BJ (cell line): ENCODE measurements at regions not wholly inside any gene's neighbourhood (a gene's known extent, or its start where the extent isn't known, plus 50 kb on each side); places are given as distances from the start of the nearest gene placed in this dataset.

Experiments used
- CTCF ChIA-PET: fragments of 350-600 bp; formaldehyde crosslinking; extraction: SDS; loops from one replicate; lab custom pipeline; 2021; ENCODE audit warnings: antibody characterized with exemption, inconsistent platforms; lab: Yijun Ruan, JAX
- POLR2A ChIA-PET: fragments of 300-600 bp; sonication (Branson Sonifier 250); formaldehyde crosslinking; extraction: SDS; loops from one replicate; lab custom pipeline; 2021; ENCODE audit warnings: antibody characterized with exemption; lab: Charles Lee
- DNase-seq: peaks from one replicate; pipeline ENCODE4 v3.0.0-alpha.2; 2011; ENCODE audit warnings: low read depth
- H3K27me3 ChIP-seq: 2 replicates; pipeline ENCODE4 v1.6.0; 2011; ENCODE audit warnings: low read length; ENCODE audit not compliant: control insufficient read depth, insufficient read depth
- H3K36me3 ChIP-seq: 2 replicates; pipeline ENCODE4 v1.5.1; 2011; ENCODE audit warnings: low read length; ENCODE audit not compliant: control insufficient read depth, insufficient read depth
- H3K4me3 ChIP-seq: 2 replicates; pipeline ENCODE4 v1.5.1; 2011; ENCODE audit warnings: low read depth, mild to moderate bottlenecking, control low read depth, low read length
- CTCF ChIP-seq: IDR thresholded peaks from 2 replicates; pipeline ENCODE4 v1.5.1; 2011; ENCODE audit warnings: low read depth, mild to moderate bottlenecking, control low read depth, inconsistent platforms, low read length, moderate library complexity; ENCODE audit not compliant: insufficient read depth

GRCh38 chr11:112554586-112554985 is 293.9 kb upstream of the PLET1 start:
- Histone ChIP-seq H3K4me3 (no peak overlapping the region), H3K27me3 (no peaks in the 10 kb centered on the region), H3K36me3 (no peaks in the 10 kb centered on the region)
- CTCF ChIA-PET = interaction anchor here (0.7 to 1.8 kb wide), 9 partner anchors 11 to 270 kb away, joined by 3 to 11 read pairs (median 5); no protein-coding TSS in a partner anchor
- no peak for TF ChIP-seq CTCF
- POLR2A ChIA-PET = interaction anchor here (0.6 kb wide), 1 partner anchor 280 kb away, joined by 4 read pairs; no protein-coding TSS in a partner anchor
- DNase-seq = no peak

GRCh38 chr11:112555491-112556364 is 295.1 kb upstream of the PLET1 start:
- ChIA-PET POLR2A (no interaction called here), CTCF (interaction anchor here (0.7 to 1.8 kb wide), 21 partner anchors 9 to 395 kb away, joined by 3 to 11 read pairs (median 3); no protein-coding TSS in a partner anchor)
- Histone ChIP-seq H3K36me3 (no peaks in the 10 kb centered on the region), H3K27me3 (no peaks in the 10 kb centered on the region), H3K4me3 (no peak overlapping the region)
- no peak for DNase-seq
- peak; percentile 84 for TF ChIP-seq CTCF

GRCh38 chr11:112558691-112559090 is 298.0 kb upstream of the PLET1 start:
- DNase-seq = no peak
- no peak for TF ChIP-seq CTCF
- CTCF ChIA-PET = interaction anchor here (1.5 kb wide), 1 partner anchor 29 kb away, joined by 4 read pairs; no protein-coding TSS in a partner anchor
- no peaks in the 10 kb centered on the region for H3K36me3 ChIP-seq
- POLR2A ChIA-PET = no interaction called here
- no peaks in the 10 kb centered on the region for H3K27me3 ChIP-seq
- H3K4me3 ChIP-seq = no peak overlapping the region

GRCh38 chr11:112563808-112564207 is 303.1 kb upstream of the PLET1 start:
- ChIA-PET POLR2A (no interaction called here), CTCF (interaction anchor here (1.7 to 3.0 kb wide), 3 partner anchors 8 to 24 kb away, joined by 3 to 11 read pairs (median 7); no protein-coding TSS in a partner anchor)
- Histone ChIP-seq H3K36me3 (no peaks in the 10 kb centered on the region), H3K4me3 (no peak overlapping the region), H3K27me3 (no peaks in the 10 kb centered on the region)
- TF ChIP-seq CTCF = no peak
- DNase-seq = no peak

GRCh38 chr11:112564228-112564955 is 303.7 kb upstream of the PLET1 start:
- CTCF ChIA-PET = interaction anchor here (0.6 to 3.0 kb wide), 6 partner anchors 9 to 284 kb away, joined by 3 to 11 read pairs (median 3); no protein-coding TSS in a partner anchor
- Histone ChIP-seq H3K36me3 (no peaks in the 10 kb centered on the region), H3K4me3 (no peak overlapping the region), H3K27me3 (no peaks in the 10 kb centered on the region)
- POLR2A ChIA-PET = no interaction called here
- no peak for DNase-seq
- TF ChIP-seq CTCF = no peak
